ENCODE measurements at regions not wholly inside any gene's neighbourhood (a gene's known extent, or its start where the extent isn't known, plus 50 kb on each side); places are given as distances from the start of the nearest gene placed in this dataset.
A peak's percentile ranks its signal among the peaks of the same experiment; 100 is the strongest.

DNA sequence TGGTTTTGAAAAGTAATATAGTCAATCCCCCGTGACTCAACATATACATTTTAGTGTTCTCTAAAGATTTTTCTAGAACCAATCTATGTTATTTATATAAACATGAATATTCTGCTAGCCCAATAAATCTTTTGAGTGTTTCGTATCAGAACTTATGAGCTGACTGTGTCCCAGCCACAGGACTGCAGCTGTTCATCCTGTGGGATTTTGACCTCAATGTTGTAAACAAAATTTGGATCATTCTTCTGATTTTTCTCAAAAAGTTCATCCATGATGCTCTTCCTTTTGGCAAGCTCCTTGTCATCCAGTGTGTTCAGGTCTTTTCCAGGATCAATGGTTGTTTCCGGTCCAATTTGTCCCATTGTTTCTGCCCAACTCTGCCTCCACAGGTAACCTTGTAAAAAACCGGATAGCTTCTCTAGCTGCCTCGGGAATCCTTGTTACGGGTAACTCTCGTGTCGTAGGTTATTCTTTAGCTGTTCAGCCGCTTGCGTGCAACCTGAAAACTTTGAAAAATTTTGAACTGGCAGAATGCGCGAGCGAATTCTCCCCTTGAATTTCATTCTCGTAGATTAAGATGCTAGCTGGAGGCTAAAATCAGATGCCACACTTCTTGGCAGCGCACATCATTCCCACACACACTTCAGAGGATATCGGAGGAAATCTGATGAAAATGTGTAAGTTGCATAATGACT is 195.2 kb downstream of the SH3BP4 start:
- no peak for TF ChIP-seq POLR2A (IDR thresholded peaks at IDR 0.05)
- TF ChIP-seq POLR2AphosphoS5 (IDR thresholded peaks at IDR 0.05): no peak
- TF ChIP-seq, protein P1, sequence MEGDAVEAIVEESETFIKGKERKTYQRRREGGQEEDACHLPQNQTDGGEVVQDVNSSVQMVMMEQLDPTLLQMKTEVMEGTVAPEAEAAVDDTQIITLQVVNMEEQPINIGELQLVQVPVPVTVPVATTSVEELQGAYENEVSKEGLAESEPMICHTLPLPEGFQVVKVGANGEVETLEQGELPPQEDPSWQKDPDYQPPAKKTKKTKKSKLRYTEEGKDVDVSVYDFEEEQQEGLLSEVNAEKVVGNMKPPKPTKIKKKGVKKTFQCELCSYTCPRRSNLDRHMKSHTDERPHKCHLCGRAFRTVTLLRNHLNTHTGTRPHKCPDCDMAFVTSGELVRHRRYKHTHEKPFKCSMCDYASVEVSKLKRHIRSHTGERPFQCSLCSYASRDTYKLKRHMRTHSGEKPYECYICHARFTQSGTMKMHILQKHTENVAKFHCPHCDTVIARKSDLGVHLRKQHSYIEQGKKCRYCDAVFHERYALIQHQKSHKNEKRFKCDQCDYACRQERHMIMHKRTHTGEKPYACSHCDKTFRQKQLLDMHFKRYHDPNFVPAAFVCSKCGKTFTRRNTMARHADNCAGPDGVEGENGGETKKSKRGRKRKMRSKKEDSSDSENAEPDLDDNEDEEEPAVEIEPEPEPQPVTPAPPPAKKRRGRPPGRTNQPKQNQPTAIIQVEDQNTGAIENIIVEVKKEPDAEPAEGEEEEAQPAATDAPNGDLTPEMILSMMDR (IDR thresholded peaks at IDR 0.05): no peak
- TF ChIP-seq EP300 (IDR thresholded peaks at IDR 0.05; ENCODE audit: low read depth): no peak
- H3K27ac ChIP-seq: no peak overlapping the region
- no peak for DNase-seq
- 90 to 92% methylated on average over 16 of the region's 16 CpGs for WGBS, 2 donors (ENCODE audit: low coverage in 1 of 2)
- no peak overlapping the region for H3K4me3 ChIP-seq
- H3K4me1 ChIP-seq: peaks cover 3 to 63% (median 25%) of the 10 kb centered on the region in 4 donors
- in situ Hi-C loops (cut with MboI; ENCODE audit: low pct_ligation_motif_present in 1 of 4, low pct_unique_long_range_greater_than_20kb in 1 of 4, low sequenced_read_pairs in 3 of 4) (loop anchor here in 2 of 4 donors (25.0 kb wide), 2 partner anchors 340 to 565 kb away; partner anchors contain the start of gene AGAP1 (in 1 of the 2)), intact Hi-C loops (cut with DNase I; ENCODE audit: low total_unique reads) (no loop called here)
- no peaks in the 10 kb centered on the region for H3K9me3 ChIP-seq
- no peaks in the 10 kb centered on the region for H3K36me3 ChIP-seq
- no peaks in the 10 kb centered on the region for H3K27me3 ChIP-seq

DNA sequence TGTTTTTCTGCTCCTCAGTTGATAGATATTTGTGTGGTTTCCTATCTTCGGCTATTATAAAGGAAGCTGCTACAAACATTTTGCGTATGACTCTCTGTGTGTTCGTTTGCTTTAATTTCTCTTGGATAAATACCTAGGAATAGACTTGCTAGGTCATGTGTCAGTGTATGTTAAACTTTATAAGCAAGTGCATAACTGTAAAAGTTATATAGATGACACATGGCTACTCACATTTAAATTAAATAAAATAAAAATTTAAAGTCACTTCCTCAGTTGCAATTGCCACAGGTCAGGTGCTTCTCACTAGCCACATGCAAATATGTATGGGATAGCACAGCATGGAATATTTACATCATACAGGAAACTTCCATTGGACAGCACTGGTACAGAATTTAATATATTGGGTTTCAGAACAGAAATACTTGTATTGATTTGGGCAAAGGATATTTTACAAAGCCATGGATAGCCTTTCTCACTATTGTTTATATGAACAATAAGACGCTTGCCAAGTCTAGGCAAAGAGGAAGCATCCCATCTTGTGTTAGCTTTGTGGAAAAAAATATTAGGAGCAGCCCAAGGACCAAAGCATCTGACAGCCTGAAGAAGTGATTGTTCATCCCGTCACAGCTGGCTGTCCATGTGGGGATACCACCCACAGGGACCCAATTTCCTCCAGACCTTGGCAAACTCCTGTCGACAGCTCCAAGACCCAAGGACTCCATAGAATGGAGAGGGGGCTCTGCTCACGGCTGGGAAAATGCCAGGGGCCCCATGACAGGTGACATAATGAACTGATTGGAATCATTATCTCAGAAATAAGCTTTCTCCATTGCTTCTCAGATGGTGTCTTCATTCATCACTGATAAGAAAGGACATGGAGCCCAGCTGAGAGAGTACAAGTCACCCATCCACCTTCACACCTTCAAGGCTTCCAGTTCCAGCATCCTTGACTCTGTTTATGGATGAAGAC is 196.7 kb downstream of the SH3BP4 start:
- in situ Hi-C loops (cut with MboI; ENCODE audit: low pct_ligation_motif_present in 1 of 4, low pct_unique_long_range_greater_than_20kb in 1 of 4, low sequenced_read_pairs in 3 of 4) (loop anchor here in 2 of 4 donors (25.0 kb wide), 2 partner anchors 339 to 564 kb away; partner anchors contain the start of gene AGAP1 (in 1 of the 2)), intact Hi-C loops (cut with DNase I; ENCODE audit: low total_unique reads) (no loop called here)
- Histone ChIP-seq H3K36me3 (no peaks in the 10 kb centered on the region), H3K4me3 (no peak overlapping the region), H3K27ac (peak overlapping the region; percentile 26 to 80 (median 57)), H3K4me1 (peaks cover under 1 to 51% (median 18%) of the 10 kb centered on the region in 4 donors), H3K27me3 (no peaks in the 10 kb centered on the region), H3K9me3 (no peaks in the 10 kb centered on the region)
- no peak for TF ChIP-seq EP300 (IDR thresholded peaks at IDR 0.05; ENCODE audit: low read depth)
- TF ChIP-seq, protein P1 (IDR thresholded peaks at IDR 0.05): no peak
- DNase-seq: no peak
- 47 to 62% methylated on average over 5 to 7 of the region's 7 CpGs for WGBS, 2 donors (ENCODE audit: low coverage in 1 of 2)

DNA sequence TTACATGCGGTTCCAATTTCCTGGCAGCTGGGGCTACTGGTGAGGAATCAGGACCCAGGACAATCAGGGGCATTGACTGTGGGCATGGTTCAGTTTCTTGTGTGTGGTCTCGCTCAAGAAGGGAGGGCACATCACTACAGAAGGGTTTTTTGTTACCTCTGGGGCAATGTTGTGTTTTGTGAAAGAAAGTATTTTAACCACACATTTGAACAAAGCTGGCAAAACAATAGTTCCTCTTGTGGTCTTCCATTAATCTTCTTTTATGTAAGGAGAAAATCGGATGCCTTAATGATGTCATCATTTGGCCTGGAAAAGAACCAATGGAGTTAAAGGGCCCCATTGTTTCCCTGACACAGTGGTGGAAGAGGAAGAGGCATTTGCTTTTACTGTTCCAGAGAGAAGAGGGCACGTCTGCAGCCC is 197.4 kb downstream of the SH3BP4 start:
- no peaks in the 10 kb centered on the region for H3K9me3 ChIP-seq
- WGBS, 2 donors (ENCODE audit: low coverage in 1 of 2): 35 to 39% methylated on average over 2 to 4 of the region's 4 CpGs
- no peaks in the 10 kb centered on the region for H3K36me3 ChIP-seq
- H3K27me3 ChIP-seq: no peaks in the 10 kb centered on the region
- H3K27ac ChIP-seq: peak overlapping the region; percentile 26 to 80 (median 57)
- in situ Hi-C loops (cut with MboI; ENCODE audit: low pct_ligation_motif_present in 1 of 4, low pct_unique_long_range_greater_than_20kb in 1 of 4, low sequenced_read_pairs in 3 of 4): loop anchor here in 2 of 4 donors (25.0 kb wide), 2 partner anchors 338 to 563 kb away; partner anchors contain the start of gene AGAP1 (in 1 of the 2)
- H3K4me1 ChIP-seq: peaks cover 0 to 47% (median 18%) of the 10 kb centered on the region in 4 donors
- no peak for DNase-seq
- H3K4me3 ChIP-seq: no peak overlapping the region
- intact Hi-C loops (cut with DNase I; ENCODE audit: low total_unique reads): no loop called here
- TF ChIP-seq, protein P1 (IDR thresholded peaks at IDR 0.05): no peak
- no peak for TF ChIP-seq EP300 (IDR thresholded peaks at IDR 0.05; ENCODE audit: low read depth)

DNA sequence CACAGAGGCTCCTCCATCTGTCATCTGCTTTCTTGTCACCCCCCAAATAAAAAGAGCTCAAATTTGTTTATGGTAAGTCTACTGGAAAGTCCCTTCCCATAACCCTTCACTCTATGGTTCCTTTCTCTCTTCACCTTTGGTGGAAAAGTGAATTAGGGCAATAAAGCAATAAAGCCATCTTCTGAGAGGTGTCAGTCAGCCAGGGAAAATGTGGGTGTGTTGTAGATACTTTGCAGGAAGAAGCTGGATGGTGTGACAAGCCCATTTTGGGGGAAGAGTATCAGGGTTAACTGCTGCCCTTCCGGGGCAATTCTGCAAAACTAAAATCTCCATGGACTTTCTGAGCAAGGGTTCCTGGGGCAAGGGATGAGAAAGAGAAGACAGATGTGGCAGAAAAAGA is 197.9 kb downstream of the SH3BP4 start:
- 33 to 39% methylated on average over 1 of the region's 1 CpG for WGBS, 2 donors (ENCODE audit: low coverage in 1 of 2)
- intact Hi-C loops (cut with DNase I; ENCODE audit: low total_unique reads) (no loop called here), in situ Hi-C loops (cut with MboI; ENCODE audit: low pct_ligation_motif_present in 1 of 4, low pct_unique_long_range_greater_than_20kb in 1 of 4, low sequenced_read_pairs in 3 of 4) (loop anchor here in 2 of 4 donors (25.0 kb wide), 2 partner anchors 338 to 563 kb away; partner anchors contain the start of gene AGAP1 (in 1 of the 2))
- TF ChIP-seq, protein P1 (IDR thresholded peaks at IDR 0.05): no peak
- no peak for TF ChIP-seq POLR2A (IDR thresholded peaks at IDR 0.05)
- TF ChIP-seq EP300 (IDR thresholded peaks at IDR 0.05; ENCODE audit: low read depth): no peak
- no peak for TF ChIP-seq POLR2AphosphoS5 (IDR thresholded peaks at IDR 0.05)
- peak overlapping the region; percentile 26 to 80 (median 57) for H3K27ac ChIP-seq
- no peaks in the 10 kb centered on the region for H3K36me3 ChIP-seq
- H3K9me3 ChIP-seq: no peaks in the 10 kb centered on the region
- H3K4me1 ChIP-seq: peaks cover 0 to 47% (median 18%) of the 10 kb centered on the region in 4 donors
- no peaks in the 10 kb centered on the region for H3K27me3 ChIP-seq
- H3K4me3 ChIP-seq: no peak overlapping the region
- DNase-seq: peak; percentile 30
